Right lobe of liver (tissue), 6 donors: ENCODE measurements at regions not wholly inside any gene's neighbourhood (a gene's known extent, or its start where the extent isn't known, plus 50 kb on each side); places are given as distances from the start of the nearest gene placed in this dataset.

Experiments
- ATAC-seq, 4 donors: fragments of 200-7000 bp; cut with Tn5 transposase; one replicate each; pipeline ENCODE4 v1.9.1; 2020; ENCODE audit warnings: mild to moderate bottlenecking in 4 of 4, moderate library complexity in 4 of 4
- DNase-seq, 3 donors: peaks; one replicate each; pipeline ENCODE4 v3.0.0-alpha.2; 2020
- H3K27ac ChIP-seq, 3 donors: fragments of 200-600 bp; one replicate each; pipeline ENCODE4 v1.8.0; 2022
- H3K27me3 ChIP-seq, 2 donors: fragments of 200-600 bp; one replicate each; pipeline ENCODE4 v1.8.0; 2022
- H3K36me3 ChIP-seq, 4 donors: fragments of 200-600 bp; sonication (generic) in 1 of 4; one replicate each; pipeline versions ENCODE4 v1.5.1 to v1.8.0; 2017 to 2022; ENCODE audit warnings: control low read depth in 1 of 4
- H3K4me1 ChIP-seq, 4 donors: fragments of 200-600 bp; sonication (generic) in 1 of 4; one replicate each; pipeline versions ENCODE4 v1.5.1 to v1.8.0; 2017 to 2022; ENCODE audit warnings: control low read depth in 1 of 4
- H3K4me3 ChIP-seq, 3 donors: fragments of 200-600 bp; one replicate each; pipeline ENCODE4 v1.8.0; 2022
- H3K9me3 ChIP-seq, 4 donors: fragments of 200-600 bp; sonication (generic) in 1 of 4; one replicate each; pipeline versions ENCODE4 v1.5.1 to v1.8.0; 2017 to 2022; ENCODE audit warnings: control low read depth in 1 of 4
- CTCF ChIP-seq, 4 donors: fragments of 200-600 bp in 3 of 4; fragments of 450-650 bp in 1 of 4; IDR thresholded peaks; one replicate each; pipeline versions ENCODE4 v1.5.1 to v1.8.0; 2016 to 2022; ENCODE audit warnings: antibody characterized with exemption in 4 of 4, mild to moderate bottlenecking in 2 of 4
- POLR2A ChIP-seq: fragments of 450-650 bp; IDR thresholded peaks from one replicate; pipeline ENCODE4 v1.6.1; 2017; ENCODE audit warnings: antibody characterized with exemption, mild to moderate bottlenecking
- WGBS: methylation state at CpG from one replicate; pipeline ENCODE4 v1.1.6; 2018; ENCODE audit warnings: low coverage, low lambda C conversion rate; ENCODE audit not compliant: insufficient coverage; ENCODE audit errors: missing lambda C conversion rate; 5-methylcytosine and 5-hydroxymethylcytosine counted together
- intact Hi-C, 2 donors: fragments of 100-400 bp; cut with DNase I; formaldehyde crosslinking; loops; one replicate each; pipeline versions ENCODE4 v1.11.2 to v1.14.1; 2022
- donor health status: DM: no; HTN: yes; CAD: no.
- donor health status: DM: no; HTN: no; CAD: no.
- donor health status: DM: no; HTN: no; CAD: no.
- donor health status: DM: no; HTN: yes; CAD: no.
- donor health status: DM: no; HTN: yes; CAD: no.

GRCh38 chr1:157937744-157938143 lies 55.7 kb upstream of the KIRREL1 start:
- TF ChIP-seq CTCF (IDR thresholded peaks at IDR 0.05) (no peak), POLR2A (no peak)
- H3K9me3 ChIP-seq = no peaks in the 10 kb centered on the region
- no peaks in the 10 kb centered on the region for H3K27me3 ChIP-seq
- DNase-seq = no peak
- H3K4me1 ChIP-seq = no peaks in the 10 kb centered on the region
- H3K27ac ChIP-seq = no peak overlapping the region
- no peak overlapping the region for H3K4me3 ChIP-seq
- peak in 2 of 4 donors; percentile 21 to 32 for ATAC-seq
- intact Hi-C loops = no loop called here
- no peaks in the 10 kb centered on the region for H3K36me3 ChIP-seq
- 14% methylated on average over 2 of the region's 2 CpGs for WGBS

GRCh38 chr1:157941939-157942338 lies 51.5 kb upstream of the KIRREL1 start:
- no peak for TF ChIP-seq CTCF (IDR thresholded peaks at IDR 0.05)
- TF ChIP-seq POLR2A = no peak
- Histone ChIP-seq H3K36me3 (no peaks in the 10 kb centered on the region), H3K27ac (no peak overlapping the region), H3K27me3 (no peaks in the 10 kb centered on the region), H3K4me3 (no peak overlapping the region), H3K9me3 (no peaks in the 10 kb centered on the region), H3K4me1 (no peaks in the 10 kb centered on the region)
- DNase-seq (no peak), ATAC-seq (no peak)
- intact Hi-C loops = no loop called here
- WGBS = 80% methylated on average over 5 of the region's 5 CpGs
